ENCODE measurements at regions not wholly inside any gene's neighbourhood (a gene's known extent, or its start where the extent isn't known, plus 50 kb on each side); places are given as distances from the start of the nearest gene placed in this dataset.
"Not testable (repeated sequence)": the region's sequence is repeated elsewhere in the genome, so short reads cannot be mapped to it uniquely, and the experiment has no call there.

- DNase-seq = no peak
Observed at GRCh38 chr6:92495242-92495641, 924.1 kb downstream of the EPHA7 start.

- no peak for DNase-seq
Observed at GRCh38 chr6:92485487-92485886, 933.9 kb downstream of the EPHA7 start.

- no peak for DNase-seq
Observed at GRCh38 chr6:92479831-92480230, 939.5 kb downstream of the EPHA7 start.

GRCh38 chr6:92473056-92473455 lies 946.3 kb downstream of the EPHA7 start:
- DNase-seq = no peak

- DNase-seq = no peak
Observed at GRCh38 chr6:92469186-92469828, 950.1 kb downstream of the EPHA7 start.

GRCh38 chr6:92468066-92468465 lies 951.3 kb downstream of the EPHA7 start:
- no peak for DNase-seq

- no peak for DNase-seq
Observed at GRCh38 chr6:92460133-92460532, 959.2 kb downstream of the EPHA7 start.

GRCh38 chr6:92459606-92460005 lies 959.8 kb downstream of the EPHA7 start:
- DNase-seq = no peak

GRCh38 chr6:92446052-92446451 lies 973.3 kb downstream of the EPHA7 start:
- no peak for DNase-seq

GRCh38 chr6:92433911-92434310 lies 985.4 kb downstream of the EPHA7 start:
- no peak for DNase-seq

GRCh38 chr6:92431502-92431901 lies 987.9 kb downstream of the EPHA7 start:
- DNase-seq = no peak

- DNase-seq = no peak
Observed at GRCh38 chr6:92428448-92428847, 990.9 kb downstream of the EPHA7 start.

- DNase-seq = no peak
Observed at GRCh38 chr6:92427453-92427852, 991.9 kb downstream of the EPHA7 start.

GRCh38 chr6:92415656-92416055 lies 1003.7 kb downstream of the EPHA7 start:
- no peak for DNase-seq

- no peak for DNase-seq
Observed at GRCh38 chr6:92408350-92408749, 1011.0 kb downstream of the EPHA7 start.

GRCh38 chr6:92404281-92404680 lies 1015.1 kb downstream of the EPHA7 start:
- DNase-seq = no peak

- no peak for DNase-seq
Observed at GRCh38 chr6:92399911-92400310, 1019.4 kb downstream of the EPHA7 start.

GRCh38 chr6:92388706-92389105 lies 1030.7 kb downstream of the EPHA7 start:
- DNase-seq = not testable (repeated sequence)

- DNase-seq = no peak
Observed at GRCh38 chr6:92380803-92381601, 1038.4 kb downstream of the EPHA7 start.

- DNase-seq = no peak
Observed at GRCh38 chr6:92377137-92377536, 1042.2 kb downstream of the EPHA7 start.

GRCh38 chr6:92376691-92377090 lies 1042.7 kb downstream of the EPHA7 start:
- no peak for DNase-seq

GRCh38 chr6:92371211-92372208 lies 1047.8 kb downstream of the EPHA7 start:
- DNase-seq = no peak

GRCh38 chr6:92369309-92369708 lies 1050.0 kb downstream of the EPHA7 start:
- no peak for DNase-seq
